ENCODE measurements at regions not wholly inside any gene's neighbourhood (a gene's known extent, or its start where the extent isn't known, plus 50 kb on each side); places are given as distances from the start of the nearest gene placed in this dataset.

DNA sequence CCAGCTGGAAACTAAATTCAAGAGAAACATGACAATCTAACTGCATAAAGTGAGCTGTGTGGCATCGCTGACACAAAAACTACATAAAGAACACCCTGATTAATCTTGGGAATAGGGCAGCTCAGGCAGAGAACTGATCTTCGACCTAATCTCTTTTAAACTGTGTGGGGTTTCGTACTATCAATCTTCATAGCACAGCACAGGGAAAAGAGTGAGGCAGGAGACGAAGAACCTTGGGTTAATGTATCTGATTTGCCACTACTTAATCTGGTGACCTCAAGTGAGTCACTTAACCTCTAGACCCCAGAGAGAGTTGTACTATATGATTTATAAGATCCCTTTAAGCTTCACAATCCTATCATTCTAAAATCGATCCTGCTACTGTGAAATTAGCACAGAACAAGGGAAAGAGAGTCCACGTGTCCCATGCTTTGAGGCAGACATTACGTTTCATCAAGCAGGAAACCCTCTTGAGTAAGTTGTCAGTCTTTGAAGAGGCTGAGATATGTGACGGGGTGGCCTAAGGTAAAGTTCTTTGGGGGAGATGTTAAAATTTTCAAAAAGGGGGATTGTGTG, 519.7 kb downstream of the SOCS6 start:
- TF ChIP-seq CTCF (optimal IDR thresholded peaks at IDR 0.05 in 1 of 3, IDR thresholded peaks at IDR 0.05 in 1 of 3, conservative IDR thresholded peaks at IDR 0.05 in 1 of 3; ENCODE audit: extremely low read depth in 1 of 3, insufficient read depth in 2 of 3, low read length in 3 of 3) (no peak), EZH2 (IDR thresholded peaks at IDR 0.05; ENCODE audit: low read length) (no peak)
